ENCODE measurements at regions not wholly inside any gene's neighbourhood (a gene's known extent, or its start where the extent isn't known, plus 50 kb on each side); places are given as distances from the start of the nearest gene placed in this dataset.

- Histone ChIP-seq H3K36me3 (ENCODE audit: control insufficient read depth, low read length) (no peaks in the 10 kb centered on the region), H3K4me1 (ENCODE audit: control insufficient read depth, low read length) (no peaks in the 10 kb centered on the region), H3K79me2 (ENCODE audit: control insufficient read depth, low read length) (no peaks in the 10 kb centered on the region), H3K9me2 (replicated peaks; ENCODE audit: control insufficient read depth, low read length) (no peaks in the 10 kb centered on the region), H3K27ac (ENCODE audit: low read depth, low read length) (no peak overlapping the region), H3K4me3 (ENCODE audit: low read length) (no peak overlapping the region), H4K20me1 (ENCODE audit: control insufficient read depth, insufficient read depth, low read depth, low read length) (no peaks in the 10 kb centered on the region), H3K9me3 (ENCODE audit: control insufficient read depth, insufficient read depth, low read length) (peaks cover 17% of the 10 kb centered on the region; the same call in 1 of the 2 replicates), H3F3A (ENCODE audit: control insufficient read depth, insufficient read depth) (no peaks in the 10 kb centered on the region), H3K27me3 (ENCODE audit: control insufficient read depth, low read length) (no peaks in the 10 kb centered on the region), H3K4me2 (ENCODE audit: low read length) (no peak overlapping the region)
- no peak for TF ChIP-seq EZH2phosphoT487 (IDR thresholded peaks at IDR 0.05; ENCODE audit: borderline replicate concordance, low read length)
- TF ChIP-seq, protein P1, sequence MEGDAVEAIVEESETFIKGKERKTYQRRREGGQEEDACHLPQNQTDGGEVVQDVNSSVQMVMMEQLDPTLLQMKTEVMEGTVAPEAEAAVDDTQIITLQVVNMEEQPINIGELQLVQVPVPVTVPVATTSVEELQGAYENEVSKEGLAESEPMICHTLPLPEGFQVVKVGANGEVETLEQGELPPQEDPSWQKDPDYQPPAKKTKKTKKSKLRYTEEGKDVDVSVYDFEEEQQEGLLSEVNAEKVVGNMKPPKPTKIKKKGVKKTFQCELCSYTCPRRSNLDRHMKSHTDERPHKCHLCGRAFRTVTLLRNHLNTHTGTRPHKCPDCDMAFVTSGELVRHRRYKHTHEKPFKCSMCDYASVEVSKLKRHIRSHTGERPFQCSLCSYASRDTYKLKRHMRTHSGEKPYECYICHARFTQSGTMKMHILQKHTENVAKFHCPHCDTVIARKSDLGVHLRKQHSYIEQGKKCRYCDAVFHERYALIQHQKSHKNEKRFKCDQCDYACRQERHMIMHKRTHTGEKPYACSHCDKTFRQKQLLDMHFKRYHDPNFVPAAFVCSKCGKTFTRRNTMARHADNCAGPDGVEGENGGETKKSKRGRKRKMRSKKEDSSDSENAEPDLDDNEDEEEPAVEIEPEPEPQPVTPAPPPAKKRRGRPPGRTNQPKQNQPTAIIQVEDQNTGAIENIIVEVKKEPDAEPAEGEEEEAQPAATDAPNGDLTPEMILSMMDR (IDR thresholded peaks at IDR 0.05; ENCODE audit: low read depth, low read length, poor library complexity, severe bottlenecking), result no peak
Observed at GRCh38 chr7:52455571-52455970, 579.9 kb upstream of the POM121L12 start.

- Histone ChIP-seq H3K79me2 (ENCODE audit: control insufficient read depth, low read length) (no peaks in the 10 kb centered on the region), H3K27ac (ENCODE audit: low read depth, low read length) (no peak overlapping the region), H3K27me3 (ENCODE audit: control insufficient read depth, low read length) (no peaks in the 10 kb centered on the region), H4K20me1 (ENCODE audit: control insufficient read depth, insufficient read depth, low read depth, low read length) (no peaks in the 10 kb centered on the region), H3K4me2 (ENCODE audit: low read length) (no peak overlapping the region), H3K9me3 (ENCODE audit: control insufficient read depth, insufficient read depth, low read length) (peaks cover 17% of the 10 kb centered on the region; the same call in 1 of the 2 replicates), H3F3A (ENCODE audit: control insufficient read depth, insufficient read depth) (no peaks in the 10 kb centered on the region), H3K4me1 (ENCODE audit: control insufficient read depth, low read length) (no peaks in the 10 kb centered on the region), H3K4me3 (ENCODE audit: low read length) (no peak overlapping the region), H3K36me3 (ENCODE audit: control insufficient read depth, low read length) (no peaks in the 10 kb centered on the region), H3K9me2 (replicated peaks; ENCODE audit: control insufficient read depth, low read length) (no peaks in the 10 kb centered on the region)
- no peak for TF ChIP-seq EZH2phosphoT487 (IDR thresholded peaks at IDR 0.05; ENCODE audit: borderline replicate concordance, low read length)
- TF ChIP-seq, protein P1 (IDR thresholded peaks at IDR 0.05; ENCODE audit: low read depth, low read length, poor library complexity, severe bottlenecking), result no peak
Observed at GRCh38 chr7:52450816-52451215, 584.6 kb upstream of the POM121L12 start.

DNA sequence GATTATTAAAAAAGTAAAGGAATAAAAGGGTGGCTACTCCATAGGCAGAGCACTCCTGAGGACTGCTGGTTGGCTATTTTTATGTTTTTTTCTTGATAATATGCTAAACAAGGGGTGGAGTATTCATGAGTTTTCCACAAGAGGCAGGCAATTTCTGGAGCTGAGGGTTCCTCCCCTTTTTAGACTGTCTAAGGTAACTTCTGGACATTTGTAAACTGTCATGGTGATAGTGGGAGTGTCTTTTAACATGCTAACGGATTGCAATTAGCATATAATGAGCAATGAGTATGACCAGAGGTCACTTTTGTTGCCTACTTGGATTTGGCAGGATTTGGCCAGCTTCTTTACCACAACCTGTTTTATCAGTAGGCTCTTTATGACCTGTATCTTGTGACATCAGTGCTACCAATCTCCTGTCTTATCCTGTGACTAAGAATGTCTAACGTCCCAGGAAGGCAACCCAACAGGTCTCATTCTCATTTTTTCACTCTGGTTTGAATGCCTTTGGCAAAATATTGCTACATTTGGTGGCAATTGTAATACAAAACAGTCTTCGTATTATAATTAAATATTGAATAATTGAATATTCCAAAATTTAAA, 587.8 kb upstream of the POM121L12 start:
- no peaks in the 10 kb centered on the region for H3K9me2 ChIP-seq (replicated peaks; ENCODE audit: control insufficient read depth, low read length)

More for the DNA sequence above, 587.8 kb upstream of the POM121L12 start:
- H3K9me3 ChIP-seq (ENCODE audit: control insufficient read depth, insufficient read depth, low read length), result peaks cover 16% of the 10 kb centered on the region; the same call in 1 of the 2 replicates
- no peaks in the 10 kb centered on the region for H4K20me1 ChIP-seq (ENCODE audit: control insufficient read depth, insufficient read depth, low read depth, low read length)
- no peak overlapping the region for H3K27ac ChIP-seq (ENCODE audit: low read depth, low read length)
- no peak overlapping the region for H3K4me2 ChIP-seq (ENCODE audit: low read length)
- H3F3A ChIP-seq (ENCODE audit: control insufficient read depth, insufficient read depth), result no peaks in the 10 kb centered on the region
- no peaks in the 10 kb centered on the region for H3K36me3 ChIP-seq (ENCODE audit: control insufficient read depth, low read length)
- H3K4me1 ChIP-seq (ENCODE audit: control insufficient read depth, low read length), result no peaks in the 10 kb centered on the region
- H3K79me2 ChIP-seq (ENCODE audit: control insufficient read depth, low read length), result no peaks in the 10 kb centered on the region
- no peak overlapping the region for H3K4me3 ChIP-seq (ENCODE audit: low read length)
- no peak for TF ChIP-seq EZH2phosphoT487 (IDR thresholded peaks at IDR 0.05; ENCODE audit: borderline replicate concordance, low read length)
- TF ChIP-seq, protein P1 (IDR thresholded peaks at IDR 0.05; ENCODE audit: low read depth, low read length, poor library complexity, severe bottlenecking), result no peak
- H3K27me3 ChIP-seq (ENCODE audit: control insufficient read depth, low read length), result no peaks in the 10 kb centered on the region

Measured in DOHH2 (cell line).